C4-2B (cell line): ENCODE measurements at regions not wholly inside any gene's neighbourhood (a gene's known extent, or its start where the extent isn't known, plus 50 kb on each side); places are given as distances from the start of the nearest gene placed in this dataset.

Source experiments
- H3K27ac ChIP-seq: fragments of 450-650 bp; 2 replicates; pipeline ENCODE4 v1.5.1; 2017
- ZFX ChIP-seq: fragments of 450-650 bp; IDR thresholded peaks from 2 replicates; pipeline ENCODE4 v1.6.1; 2017
- TF ChIP-seq, protein P1 (sequence below): fragments of 450-650 bp; conservative IDR thresholded peaks from 2 replicates; pipeline ENCODE4 v1.5.1; 2017; ENCODE audit warnings: mild to moderate bottlenecking

DNA sequence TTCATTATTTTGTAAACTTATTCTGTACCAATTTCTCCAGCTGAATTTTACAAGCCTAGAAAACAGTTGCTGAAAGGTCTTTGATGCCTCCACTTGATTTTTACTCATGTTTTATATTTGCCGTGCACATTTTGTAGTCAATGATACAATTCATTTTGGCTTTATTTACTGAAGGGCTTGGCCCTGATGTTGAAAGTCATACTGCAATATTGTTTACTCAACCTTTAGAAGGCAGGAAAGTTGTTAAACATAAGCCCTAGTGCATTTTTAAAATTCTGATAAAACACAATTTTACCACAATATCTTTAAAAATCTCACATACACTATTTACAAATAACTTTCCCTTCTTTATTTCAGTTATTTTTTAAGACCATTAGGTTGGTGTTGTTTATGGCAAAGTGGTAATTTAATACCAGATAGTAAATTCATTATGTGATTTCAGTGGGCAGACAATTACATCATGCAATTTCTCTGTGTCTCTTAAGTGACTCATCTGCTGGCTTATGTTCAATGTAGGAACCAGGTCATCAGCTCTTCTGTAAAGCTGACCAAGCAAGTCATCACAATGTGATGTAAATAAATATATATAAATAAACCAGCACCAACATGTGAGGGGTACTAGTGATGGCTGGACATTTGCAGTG, 121.1 kb upstream of the SLC35B3 start:
- no peak overlapping the region for H3K27ac ChIP-seq
- TF ChIP-seq, protein P1, sequence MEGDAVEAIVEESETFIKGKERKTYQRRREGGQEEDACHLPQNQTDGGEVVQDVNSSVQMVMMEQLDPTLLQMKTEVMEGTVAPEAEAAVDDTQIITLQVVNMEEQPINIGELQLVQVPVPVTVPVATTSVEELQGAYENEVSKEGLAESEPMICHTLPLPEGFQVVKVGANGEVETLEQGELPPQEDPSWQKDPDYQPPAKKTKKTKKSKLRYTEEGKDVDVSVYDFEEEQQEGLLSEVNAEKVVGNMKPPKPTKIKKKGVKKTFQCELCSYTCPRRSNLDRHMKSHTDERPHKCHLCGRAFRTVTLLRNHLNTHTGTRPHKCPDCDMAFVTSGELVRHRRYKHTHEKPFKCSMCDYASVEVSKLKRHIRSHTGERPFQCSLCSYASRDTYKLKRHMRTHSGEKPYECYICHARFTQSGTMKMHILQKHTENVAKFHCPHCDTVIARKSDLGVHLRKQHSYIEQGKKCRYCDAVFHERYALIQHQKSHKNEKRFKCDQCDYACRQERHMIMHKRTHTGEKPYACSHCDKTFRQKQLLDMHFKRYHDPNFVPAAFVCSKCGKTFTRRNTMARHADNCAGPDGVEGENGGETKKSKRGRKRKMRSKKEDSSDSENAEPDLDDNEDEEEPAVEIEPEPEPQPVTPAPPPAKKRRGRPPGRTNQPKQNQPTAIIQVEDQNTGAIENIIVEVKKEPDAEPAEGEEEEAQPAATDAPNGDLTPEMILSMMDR, result no peak
- no peak for TF ChIP-seq ZFX

DNA sequence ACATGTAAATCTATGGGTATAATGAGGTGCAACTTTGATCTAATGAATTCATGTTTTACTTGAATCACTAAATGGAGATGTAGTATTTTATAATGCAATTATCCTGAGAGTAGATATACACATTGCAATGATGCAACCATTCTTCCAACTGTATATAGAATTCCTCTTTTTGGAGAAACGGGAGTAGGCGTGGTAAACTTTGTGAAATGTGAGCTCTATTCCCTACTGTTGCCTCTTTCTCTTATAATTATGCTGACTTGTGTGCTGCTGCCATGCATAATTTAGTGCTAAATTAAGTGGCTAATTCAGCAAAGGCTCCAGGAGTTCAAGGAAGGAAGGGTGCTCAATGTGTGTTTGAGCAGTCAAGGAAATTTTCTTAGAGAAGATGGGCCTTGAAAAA, 116.6 kb upstream of the SLC35B3 start:
- no peak for TF ChIP-seq ZFX
- TF ChIP-seq, protein P1, result no peak
- H3K27ac ChIP-seq, result no peak overlapping the region

DNA sequence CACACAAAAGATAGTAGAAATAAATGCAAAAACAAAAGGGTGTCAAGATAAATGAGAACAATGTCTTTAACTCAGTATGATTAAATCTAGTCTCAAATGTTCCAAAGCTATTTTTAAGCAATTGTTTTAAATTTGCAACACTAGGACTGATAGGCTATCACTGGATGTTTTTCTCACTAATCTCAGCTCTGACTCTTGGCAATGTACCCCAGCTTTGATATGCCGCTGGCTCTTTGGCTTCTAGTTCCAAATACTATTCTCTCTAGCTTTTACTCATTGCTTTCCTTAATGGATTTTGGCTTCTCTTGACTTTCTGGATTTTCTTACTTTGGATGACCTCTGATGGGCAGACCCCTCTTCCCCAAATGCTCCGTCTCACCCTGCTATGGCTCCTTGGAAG, 116.0 kb upstream of the SLC35B3 start:
- TF ChIP-seq, protein P1, result no peak
- no peak for TF ChIP-seq ZFX
- H3K27ac ChIP-seq, result no peak overlapping the region

DNA sequence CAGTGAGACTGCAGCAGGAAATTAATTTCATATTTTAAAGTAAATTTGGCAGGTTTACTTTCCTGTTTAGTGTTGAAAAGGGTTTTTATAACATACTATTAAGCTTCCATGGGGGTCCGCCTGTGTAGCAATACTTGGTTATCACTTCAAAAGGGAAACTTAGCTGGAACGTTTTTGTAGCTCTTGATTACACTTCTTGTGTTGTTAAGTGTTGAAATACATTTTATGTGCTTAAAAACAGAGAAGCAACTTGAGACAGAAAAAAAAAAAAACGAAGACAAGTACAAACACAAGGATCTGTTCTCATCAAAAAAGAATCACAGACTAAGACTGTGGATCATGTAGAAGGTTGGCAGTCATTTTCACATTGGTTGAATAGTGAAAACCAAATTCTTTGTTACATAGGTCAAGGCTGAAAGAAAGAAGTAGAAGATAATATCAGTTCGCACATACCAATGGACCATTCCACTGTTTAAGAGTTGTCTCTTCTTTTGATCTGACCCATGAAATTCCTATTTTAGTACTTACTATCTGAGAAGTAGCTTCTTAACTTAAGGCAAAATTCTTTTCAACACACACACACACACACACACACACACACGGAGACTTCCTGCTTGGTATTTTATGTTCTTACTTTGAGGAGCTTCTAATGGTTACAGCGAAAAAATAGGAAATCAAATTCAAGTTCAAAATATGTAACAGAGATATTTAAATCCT, 113.9 kb upstream of the SLC35B3 start:
- TF ChIP-seq ZFX, result no peak
- TF ChIP-seq, protein P1, result no peak
- H3K27ac ChIP-seq, result no peak overlapping the region

DNA sequence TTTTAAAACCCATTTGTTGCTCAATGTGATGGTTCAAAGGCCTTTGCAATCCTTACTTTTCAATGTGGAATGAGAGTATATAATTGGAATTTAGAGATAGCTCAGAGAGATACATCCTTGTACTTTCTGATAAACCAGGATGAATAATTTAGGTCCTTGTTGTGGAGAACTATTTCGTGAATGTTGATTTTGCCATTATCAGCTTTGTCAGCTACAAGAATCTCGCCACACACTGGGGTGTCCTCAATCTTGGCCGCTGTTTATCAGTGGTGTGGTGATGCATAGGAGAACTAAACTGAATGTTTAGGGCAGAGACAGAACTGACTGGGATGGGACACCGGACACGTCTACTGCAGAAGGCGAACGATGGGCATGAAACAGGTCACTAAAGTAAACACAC, 111.2 kb upstream of the SLC35B3 start:
- H3K27ac ChIP-seq, result no peak overlapping the region
- TF ChIP-seq, protein P1, result no peak
- no peak for TF ChIP-seq ZFX

DNA sequence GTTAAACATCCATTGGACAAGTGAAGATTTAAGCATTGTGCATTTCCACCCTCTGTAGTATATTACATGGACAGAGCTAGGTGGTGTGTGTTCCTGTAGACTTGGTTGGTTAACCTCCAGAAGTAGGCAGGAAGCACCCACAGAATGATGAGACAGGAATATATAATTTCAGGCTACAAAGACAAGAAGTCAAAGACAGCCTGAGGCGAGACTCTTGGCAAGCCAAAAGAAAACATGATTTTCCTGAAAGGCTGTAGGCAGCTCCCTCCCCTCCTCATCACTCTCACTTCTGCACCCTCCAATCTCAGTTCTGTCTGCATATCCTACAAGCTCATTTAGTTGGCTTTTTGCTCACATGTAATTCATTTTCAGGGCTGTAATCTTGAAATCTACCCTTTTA, 110.0 kb upstream of the SLC35B3 start:
- no peak for TF ChIP-seq ZFX
- TF ChIP-seq, protein P1, result no peak
- H3K27ac ChIP-seq, result no peak overlapping the region

DNA sequence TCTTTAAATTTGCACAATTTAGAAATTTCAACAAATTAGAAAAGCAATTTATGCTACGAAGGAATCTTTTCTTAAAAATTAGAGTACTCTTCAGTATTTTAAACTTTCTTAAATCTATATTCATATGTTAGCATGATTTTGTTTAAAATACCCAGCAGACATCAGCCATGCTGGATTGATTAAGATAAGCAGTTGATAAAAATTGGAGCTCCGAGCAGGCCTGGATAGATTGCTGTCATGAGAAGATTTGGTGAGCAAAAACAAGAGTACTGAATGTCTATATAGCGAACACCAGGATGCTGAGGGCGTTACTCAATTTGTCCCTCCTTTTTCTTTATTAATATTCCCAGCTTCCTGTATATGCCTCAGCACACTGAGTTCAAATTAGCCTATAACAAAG, 108.4 kb upstream of the SLC35B3 start:
- TF ChIP-seq, protein P1, result no peak
- no peak for TF ChIP-seq ZFX

More for the DNA sequence above, 108.4 kb upstream of the SLC35B3 start:
- no peak overlapping the region for H3K27ac ChIP-seq
